ENCODE measurements at regions not wholly inside any gene's neighbourhood (a gene's known extent, or its start where the extent isn't known, plus 50 kb on each side); places are given as distances from the start of the nearest gene placed in this dataset.

GRCh38 chrX:95383778-95384177, 1300.9 kb upstream of the DIAPH2 start:
- TF ChIP-seq CTCF (conservative IDR thresholded peaks at IDR 0.05; ENCODE audit: low read depth, low read length) (no peak), EZH2phosphoT487 (IDR thresholded peaks at IDR 0.05; ENCODE audit: borderline replicate concordance, low read length) (no peak)
